Neural crest cell (in vitro differentiated cells): ENCODE measurements at regions not wholly inside any gene's neighbourhood (a gene's known extent, or its start where the extent isn't known, plus 50 kb on each side); places are given as distances from the start of the nearest gene placed in this dataset.

ENCODE experiments used
- DNase-seq: peaks from one replicate; pipeline ENCODE4 v3.0.0; 2021; ENCODE audit warnings: low read depth, mixed read lengths, low spot score
- H3K27ac Mint-ChIP-seq: one replicate; pipeline ENCODE4 v1.8.0; 2021; ENCODE audit warnings: mild to moderate bottlenecking, mixed read lengths; ENCODE audit not compliant: unreplicated experiment
- H3K27me3 Mint-ChIP-seq: 2 replicates; pipeline ENCODE4 v1.8.0; 2021; ENCODE audit warnings: low read depth, mild to moderate bottlenecking, mixed read lengths
- H3K36me3 Mint-ChIP-seq: 2 replicates; pipeline ENCODE4 v1.8.0; 2021; ENCODE audit warnings: low read depth, mild to moderate bottlenecking, mixed read lengths
- H3K4me1 Mint-ChIP-seq: 2 replicates; pipeline ENCODE4 v1.8.0; 2021; ENCODE audit warnings: mixed read lengths
- H3K4me3 Mint-ChIP-seq: one replicate; pipeline ENCODE4 v1.8.0; 2021; ENCODE audit warnings: mild to moderate bottlenecking, mixed read lengths
- H3K9me3 Mint-ChIP-seq: 2 replicates; pipeline ENCODE4 v1.8.0; 2021; ENCODE audit warnings: mixed read lengths
- TF ChIP-seq, protein P1 (sequence below): fragments of 200-600 bp; sonication (generic); conservative IDR thresholded peaks from 2 replicates; pipeline ENCODE4 v1.5.0; 2021; ENCODE audit warnings: antibody characterized with exemption, mild to moderate bottlenecking

DNA sequence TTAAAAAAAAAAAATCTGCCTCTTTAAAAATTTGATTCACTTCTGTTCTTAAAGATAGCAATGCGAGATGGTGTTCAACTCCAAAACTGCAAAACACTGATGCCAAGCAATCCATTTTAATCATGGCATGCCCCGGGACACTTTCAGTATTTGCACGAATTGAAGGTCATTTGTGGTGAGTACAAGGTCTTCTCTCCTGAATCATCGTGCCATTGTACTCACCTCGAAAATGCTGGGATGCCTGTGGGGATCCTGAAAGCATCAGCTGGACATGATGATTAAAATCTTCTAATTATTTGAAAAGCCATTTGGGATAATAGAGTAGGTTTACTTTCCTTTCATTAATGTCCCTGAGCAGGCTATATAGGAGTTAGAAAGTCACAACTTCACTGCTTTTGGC, 125.1 kb upstream of the NRP1 start:
- Mint-ChIP-seq H3K4me3 (no peak overlapping the region), H3K4me1 (no peaks in the 10 kb centered on the region), H3K9me3 (no peaks in the 10 kb centered on the region), H3K27me3 (no peaks in the 10 kb centered on the region), H3K36me3 (no peaks in the 10 kb centered on the region), H3K27ac (no peak overlapping the region)
- TF ChIP-seq, protein P1, sequence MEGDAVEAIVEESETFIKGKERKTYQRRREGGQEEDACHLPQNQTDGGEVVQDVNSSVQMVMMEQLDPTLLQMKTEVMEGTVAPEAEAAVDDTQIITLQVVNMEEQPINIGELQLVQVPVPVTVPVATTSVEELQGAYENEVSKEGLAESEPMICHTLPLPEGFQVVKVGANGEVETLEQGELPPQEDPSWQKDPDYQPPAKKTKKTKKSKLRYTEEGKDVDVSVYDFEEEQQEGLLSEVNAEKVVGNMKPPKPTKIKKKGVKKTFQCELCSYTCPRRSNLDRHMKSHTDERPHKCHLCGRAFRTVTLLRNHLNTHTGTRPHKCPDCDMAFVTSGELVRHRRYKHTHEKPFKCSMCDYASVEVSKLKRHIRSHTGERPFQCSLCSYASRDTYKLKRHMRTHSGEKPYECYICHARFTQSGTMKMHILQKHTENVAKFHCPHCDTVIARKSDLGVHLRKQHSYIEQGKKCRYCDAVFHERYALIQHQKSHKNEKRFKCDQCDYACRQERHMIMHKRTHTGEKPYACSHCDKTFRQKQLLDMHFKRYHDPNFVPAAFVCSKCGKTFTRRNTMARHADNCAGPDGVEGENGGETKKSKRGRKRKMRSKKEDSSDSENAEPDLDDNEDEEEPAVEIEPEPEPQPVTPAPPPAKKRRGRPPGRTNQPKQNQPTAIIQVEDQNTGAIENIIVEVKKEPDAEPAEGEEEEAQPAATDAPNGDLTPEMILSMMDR, result no peak
- no peak for DNase-seq

- H3K9me3 Mint-ChIP-seq, result peaks cover 6% of the 10 kb centered on the region
- H3K4me1 Mint-ChIP-seq, result no peaks in the 10 kb centered on the region
- DNase-seq, result no peak
- no peak overlapping the region for H3K27ac Mint-ChIP-seq
- H3K4me3 Mint-ChIP-seq, result no peak overlapping the region
- TF ChIP-seq, protein P1, result no peak
- no peaks in the 10 kb centered on the region for H3K27me3 Mint-ChIP-seq
- no peaks in the 10 kb centered on the region for H3K36me3 Mint-ChIP-seq
Observed at GRCh38 chr10:33455029-33455428, 120.6 kb upstream of the NRP1 start.

DNA sequence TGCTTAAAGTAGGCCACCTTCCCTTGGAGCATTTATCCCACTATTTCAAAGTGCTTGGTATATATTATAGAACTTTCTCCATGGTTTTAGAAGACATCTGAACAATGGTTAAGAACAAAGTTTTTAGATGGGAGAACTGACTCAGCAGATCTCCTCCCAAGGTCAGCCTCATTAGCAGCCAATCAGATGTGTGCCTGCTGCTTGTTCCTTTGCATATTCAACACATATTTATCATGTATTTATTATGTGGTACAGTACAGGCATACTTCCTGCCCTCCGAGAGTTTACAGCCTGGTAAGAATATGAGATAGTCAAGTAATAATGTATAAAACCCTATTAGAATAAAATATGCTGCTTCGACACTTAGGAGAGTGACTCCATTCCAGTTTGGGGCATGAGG, 120.1 kb upstream of the NRP1 start:
- Mint-ChIP-seq H3K27me3 (no peaks in the 10 kb centered on the region), H3K4me3 (no peak overlapping the region), H3K4me1 (no peaks in the 10 kb centered on the region), H3K27ac (no peak overlapping the region), H3K9me3 (peaks cover 6% of the 10 kb centered on the region), H3K36me3 (no peaks in the 10 kb centered on the region)
- TF ChIP-seq, protein P1, result no peak
- no peak for DNase-seq

GRCh38 chr10:33453081-33454025, 118.9 kb upstream of the NRP1 start:
- Mint-ChIP-seq H3K27ac (no peak overlapping the region), H3K4me1 (no peaks in the 10 kb centered on the region), H3K36me3 (no peaks in the 10 kb centered on the region), H3K4me3 (no peak overlapping the region), H3K9me3 (peaks cover 6% of the 10 kb centered on the region), H3K27me3 (no peaks in the 10 kb centered on the region)
- DNase-seq, result no peak
- TF ChIP-seq, protein P1, result no peak

DNA sequence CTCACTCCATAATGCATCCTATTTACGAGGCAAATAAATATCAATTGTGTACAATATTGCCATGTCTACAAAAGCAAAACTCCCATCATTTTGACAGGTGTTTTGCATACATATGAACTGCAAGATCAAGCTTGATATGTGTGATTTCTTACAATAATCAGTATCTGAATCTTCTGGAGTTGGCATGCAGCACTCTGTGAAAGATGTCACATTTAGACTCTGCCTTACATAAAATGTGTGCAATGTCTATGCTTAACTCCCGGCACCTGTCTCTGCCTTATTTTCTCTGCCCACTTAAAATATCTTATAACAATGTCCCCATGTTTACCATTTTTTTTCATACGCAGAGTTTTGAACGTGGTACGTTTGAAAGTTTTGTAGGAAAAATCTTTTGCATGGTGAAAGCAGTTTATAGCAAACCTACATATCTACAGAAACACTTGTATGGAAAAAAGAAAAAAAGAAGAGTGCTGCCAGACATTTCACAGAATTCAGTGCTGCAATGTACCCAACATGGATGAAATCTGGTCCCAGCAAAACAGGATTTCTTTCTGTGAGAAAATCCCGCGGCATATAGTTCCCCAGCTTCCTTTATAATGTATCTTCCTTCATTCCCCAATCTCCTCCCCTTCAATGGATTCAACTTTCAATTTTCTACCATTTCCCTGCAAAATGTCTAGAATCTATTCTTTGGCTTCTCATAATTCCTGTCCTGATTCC, 114.1 kb upstream of the NRP1 start:
- no peak overlapping the region for H3K4me3 Mint-ChIP-seq
- H3K36me3 Mint-ChIP-seq, result no peaks in the 10 kb centered on the region
- H3K9me3 Mint-ChIP-seq, result peaks cover 6% of the 10 kb centered on the region
- H3K4me1 Mint-ChIP-seq, result no peaks in the 10 kb centered on the region
- TF ChIP-seq, protein P1, result no peak
- no peak overlapping the region for H3K27ac Mint-ChIP-seq
- no peaks in the 10 kb centered on the region for H3K27me3 Mint-ChIP-seq
- no peak for DNase-seq
